Tongue (tissue), 1 donor: ENCODE measurements at regions not wholly inside any gene's neighbourhood (a gene's known extent, or its start where the extent isn't known, plus 50 kb on each side); places are given as distances from the start of the nearest gene placed in this dataset.
"Not testable (repeated sequence)": the region's sequence is repeated elsewhere in the genome, so short reads cannot be mapped to it uniquely, and the experiment has no call there.

Experiments used
- DNase-seq: peaks from one replicate; pipeline ENCODE4 v3.0.0-alpha.2; 2015

- no peak for DNase-seq
Observed at GRCh38 chr5:40453689-40454088, 226.0 kb upstream of the PTGER4 start.

GRCh38 chr5:40452874-40453624 is 226.7 kb upstream of the PTGER4 start:
- no peak for DNase-seq

- DNase-seq = no peak
Observed at GRCh38 chr5:40447438-40447837, 232.3 kb upstream of the PTGER4 start.

GRCh38 chr5:40446910-40447309 is 232.8 kb upstream of the PTGER4 start:
- DNase-seq = no peak

GRCh38 chr5:40442346-40442745 is 237.4 kb upstream of the PTGER4 start:
- DNase-seq = no peak

GRCh38 chr5:40441733-40442132 is 238.0 kb upstream of the PTGER4 start:
- DNase-seq = no peak

- no peak for DNase-seq
Observed at GRCh38 chr5:40440746-40441145, 239.0 kb upstream of the PTGER4 start.

GRCh38 chr5:40439103-40439502 is 240.6 kb upstream of the PTGER4 start:
- not testable (repeated sequence) for DNase-seq

- DNase-seq = not testable (repeated sequence)
Observed at GRCh38 chr5:40438646-40439045, 241.1 kb upstream of the PTGER4 start.

- DNase-seq = no peak
Observed at GRCh38 chr5:40437452-40437861, 242.3 kb upstream of the PTGER4 start.

- no peak for DNase-seq
Observed at GRCh38 chr5:40436535-40437237, 243.0 kb upstream of the PTGER4 start.

- not testable (repeated sequence) for DNase-seq
Observed at GRCh38 chr5:40435706-40436105, 244.0 kb upstream of the PTGER4 start.

- no peak for DNase-seq
Observed at GRCh38 chr5:40432836-40433235, 246.9 kb upstream of the PTGER4 start.

GRCh38 chr5:40431734-40432133 is 248.0 kb upstream of the PTGER4 start:
- no peak for DNase-seq

GRCh38 chr5:40430101-40430710 is 249.5 kb upstream of the PTGER4 start:
- no peak for DNase-seq

- DNase-seq = no peak
Observed at GRCh38 chr5:40429258-40430100, 250.2 kb upstream of the PTGER4 start.

- DNase-seq = no peak
Observed at GRCh38 chr5:40428815-40429214, 250.9 kb upstream of the PTGER4 start.

GRCh38 chr5:40428126-40428525 is 251.6 kb upstream of the PTGER4 start:
- no peak for DNase-seq

GRCh38 chr5:40417046-40417810 is 262.5 kb upstream of the PTGER4 start:
- not testable (repeated sequence) for DNase-seq

GRCh38 chr5:40416588-40416987 is 263.1 kb upstream of the PTGER4 start:
- DNase-seq = no peak

GRCh38 chr5:40416098-40416497 is 263.6 kb upstream of the PTGER4 start:
- DNase-seq = no peak

- no peak for DNase-seq
Observed at GRCh38 chr5:40414922-40415321, 264.8 kb upstream of the PTGER4 start.
